Ishikawa (cell line): ENCODE measurements at regions not wholly inside any gene's neighbourhood (a gene's known extent, or its start where the extent isn't known, plus 50 kb on each side); places are given as distances from the start of the nearest gene placed in this dataset.
A peak's percentile ranks its signal among the peaks of the same experiment; 100 is the strongest.

Experiments
- CEBPB ChIP-seq: IDR thresholded peaks from 2 replicates; pipeline ENCODE4 v1.6.1; 2012
- CREB1 ChIP-seq: IDR thresholded peaks from 2 replicates; pipeline ENCODE4 v1.6.1; 2012; ENCODE audit warnings: low read depth
- EGR1 ChIP-seq: IDR thresholded peaks from 2 replicates; pipeline ENCODE4 v1.6.1; 2012
- EP300 ChIP-seq: IDR thresholded peaks from 2 replicates; pipeline ENCODE4 v1.6.1; 2012; ENCODE audit warnings: borderline replicate concordance
- FOXM1 ChIP-seq: IDR thresholded peaks from 2 replicates; pipeline ENCODE4 v1.6.1; 2012; ENCODE audit warnings: low read depth, borderline replicate concordance
- MAX ChIP-seq: IDR thresholded peaks from 2 replicates; pipeline ENCODE4 v1.6.1; 2012
- NFIC ChIP-seq: IDR thresholded peaks from 2 replicates; pipeline ENCODE4 v1.6.1; 2012
- RAD21 ChIP-seq: IDR thresholded peaks from 2 replicates; pipeline ENCODE4 v1.6.1; 2012; ENCODE audit warnings: low read depth
- REST ChIP-seq: IDR thresholded peaks from 2 replicates; pipeline ENCODE4 v1.6.1; 2012; ENCODE audit warnings: low read depth, mild to moderate bottlenecking
- TAF1 ChIP-seq: IDR thresholded peaks from 2 replicates; pipeline ENCODE4 v1.6.1; 2012; ENCODE audit warnings: low read depth, mild to moderate bottlenecking
- TCF12 ChIP-seq: IDR thresholded peaks from 2 replicates; pipeline ENCODE4 v1.6.1; 2012; ENCODE audit warnings: low read depth
- TEAD4 ChIP-seq: IDR thresholded peaks from 2 replicates; pipeline ENCODE4 v1.6.1; 2012
- USF1 ChIP-seq: IDR thresholded peaks from 2 replicates; pipeline ENCODE4 v1.6.1; 2012
- YY1 ChIP-seq: IDR thresholded peaks from 2 replicates; pipeline ENCODE4 v1.6.1; 2012; ENCODE audit warnings: low read depth
- ZBTB7A ChIP-seq: IDR thresholded peaks from 2 replicates; pipeline ENCODE4 v1.6.1; 2012; ENCODE audit warnings: low read depth

- TF ChIP-seq USF1 (no peak), TAF1 (no peak), REST (no peak), CREB1 (no peak), FOXM1 (no peak), RAD21 (no peak), ZBTB7A (no peak), MAX (no peak), EP300 (no peak), EGR1 (no peak), NFIC (no peak), CEBPB (no peak)
Measured at GRCh38 chr3:127383656-127384179, 95.9 kb upstream of the PRR20G start.

GRCh38 chr3:127377801-127378655 is 90.2 kb upstream of the PRR20G start:
- TF ChIP-seq FOXM1, result no peak

GRCh38 chr3:127375151-127375930 is 87.5 kb upstream of the PRR20G start:
- no peak for TF ChIP-seq TAF1
- no peak for TF ChIP-seq ZBTB7A
- no peak for TF ChIP-seq RAD21
- no peak for TF ChIP-seq USF1
- TF ChIP-seq EGR1, result no peak
- TF ChIP-seq CREB1, result no peak
- no peak for TF ChIP-seq CEBPB
- no peak for TF ChIP-seq MAX
- TF ChIP-seq REST, result no peak

GRCh38 chr3:127374086-127375010 is 86.5 kb upstream of the PRR20G start:
- no peak for TF ChIP-seq TCF12
- peak; percentile 42; the same call in 1 of the 2 replicates for TF ChIP-seq RAD21
- no peak for TF ChIP-seq TEAD4
- no peak for TF ChIP-seq EGR1
- no peak for TF ChIP-seq CREB1
- TF ChIP-seq MAX, result no peak
- TF ChIP-seq ZBTB7A, result no peak

GRCh38 chr3:127373441-127374085 is 85.7 kb upstream of the PRR20G start:
- no peak for TF ChIP-seq CREB1
- no peak for TF ChIP-seq TAF1
- TF ChIP-seq EGR1, result no peak
- no peak for TF ChIP-seq TEAD4
- no peak for TF ChIP-seq CEBPB
- no peak for TF ChIP-seq YY1
- TF ChIP-seq RAD21, result no peak
- TF ChIP-seq MAX, result no peak
- TF ChIP-seq NFIC, result no peak
- no peak for TF ChIP-seq ZBTB7A
- TF ChIP-seq TCF12, result no peak
- TF ChIP-seq USF1, result no peak
- TF ChIP-seq EP300, result no peak
- TF ChIP-seq FOXM1, result no peak
- no peak for TF ChIP-seq REST
